Thymus (tissue), 11 donors: ENCODE measurements at regions not wholly inside any gene's neighbourhood (a gene's known extent, or its start where the extent isn't known, plus 50 kb on each side); places are given as distances from the start of the nearest gene placed in this dataset.

ENCODE experiments used
- DNase-seq, 9 donors: peaks; one replicate each; pipeline ENCODE4 v3.0.0-alpha.2; 2013; ENCODE audit warnings: low spot score in 9 of 9, low read depth in 6 of 9, missing footprints in 1 of 9
- H3K27ac ChIP-seq, 2 donors: one replicate each; pipeline ENCODE4 v1.5.1; 2013; ENCODE audit warnings: control low read depth in 1 of 2, low read depth in 1 of 2, low read length in 1 of 2, mild to moderate bottlenecking in 1 of 2, moderate library complexity in 1 of 2
- H3K27me3 ChIP-seq, 2 donors: one replicate each; pipeline ENCODE4 v1.5.1; 2013; ENCODE audit warnings: low read length in 1 of 2; ENCODE audit not compliant: control insufficient read depth in 2 of 2, insufficient read depth in 1 of 2
- H3K36me3 ChIP-seq, 2 donors: one replicate each; pipeline ENCODE4 v1.5.1; 2013; ENCODE audit warnings: low read length in 1 of 2, mild to moderate bottlenecking in 1 of 2, moderate library complexity in 1 of 2; ENCODE audit not compliant: control insufficient read depth in 2 of 2, insufficient read depth in 2 of 2
- H3K4me1 ChIP-seq, 2 donors: one replicate each; pipeline ENCODE4 v1.5.1; 2013; ENCODE audit warnings: low read length in 2 of 2; ENCODE audit not compliant: control insufficient read depth in 2 of 2, insufficient read depth in 2 of 2
- H3K4me3 ChIP-seq, 2 donors: one replicate each; pipeline ENCODE4 v1.5.1; 2013; ENCODE audit warnings: low read length in 2 of 2, control low read depth in 1 of 2, mild to moderate bottlenecking in 1 of 2
- H3K9me3 ChIP-seq, 2 donors: one replicate each; pipeline ENCODE4 v1.5.1; 2013; ENCODE audit warnings: low read length in 1 of 2, mild to moderate bottlenecking in 1 of 2; ENCODE audit not compliant: control insufficient read depth in 2 of 2, insufficient read depth in 1 of 2
- whole genome bisulfite sequencing: extraction: QIAGEN DNeasy Blood & Tissue Kit; methylation state at CpG from one replicate; pipeline ENCODE4 v1.1.7; 2013; 5-methylcytosine and 5-hydroxymethylcytosine counted together
- donor health status: healthy.

GRCh38 chr5:173793648-173794548 is 94.3 kb upstream of the CPEB4 start:
- WGBS = 91% methylated on average over 16 of the region's 16 CpGs
- Histone ChIP-seq H3K4me3 (no peak overlapping the region), H3K4me1 (no peaks in the 10 kb centered on the region), H3K27ac (no peak overlapping the region), H3K36me3 (no peaks in the 10 kb centered on the region), H3K9me3 (no peaks in the 10 kb centered on the region), H3K27me3 (no peaks in the 10 kb centered on the region)
- no peak for DNase-seq

GRCh38 chr5:173794901-173795416 is 93.2 kb upstream of the CPEB4 start:
- no peak for DNase-seq
- 94% methylated on average over 10 of the region's 10 CpGs for WGBS
- Histone ChIP-seq H3K27me3 (no peaks in the 10 kb centered on the region), H3K36me3 (no peaks in the 10 kb centered on the region), H3K9me3 (no peaks in the 10 kb centered on the region), H3K4me1 (no peaks in the 10 kb centered on the region), H3K27ac (no peak overlapping the region), H3K4me3 (no peak overlapping the region)

GRCh38 chr5:173795601-173796000 is 92.5 kb upstream of the CPEB4 start:
- H3K27ac ChIP-seq = no peak overlapping the region
- H3K4me3 ChIP-seq = no peak overlapping the region
- no peaks in the 10 kb centered on the region for H3K36me3 ChIP-seq
- 88% methylated on average over 1 of the region's 1 CpG for WGBS
- H3K4me1 ChIP-seq = no peaks in the 10 kb centered on the region
- H3K27me3 ChIP-seq = no peaks in the 10 kb centered on the region
- DNase-seq = no peak
- H3K9me3 ChIP-seq = no peaks in the 10 kb centered on the region

- Histone ChIP-seq H3K9me3 (no peaks in the 10 kb centered on the region), H3K36me3 (no peaks in the 10 kb centered on the region), H3K4me1 (no peaks in the 10 kb centered on the region), H3K4me3 (no peak overlapping the region), H3K27me3 (no peaks in the 10 kb centered on the region), H3K27ac (no peak overlapping the region)
- 95% methylated on average over 9 of the region's 9 CpGs for WGBS
- DNase-seq = no peak
These were observed 91.2 kb upstream of the CPEB4 start for GRCh38 chr5:173796721-173797495.

GRCh38 chr5:173798127-173798810 is 89.9 kb upstream of the CPEB4 start:
- Histone ChIP-seq H3K4me3 (no peak overlapping the region), H3K9me3 (no peaks in the 10 kb centered on the region), H3K4me1 (no peaks in the 10 kb centered on the region), H3K27ac (no peak overlapping the region), H3K36me3 (no peaks in the 10 kb centered on the region), H3K27me3 (no peaks in the 10 kb centered on the region)
- 86% methylated on average over 4 of the region's 4 CpGs for WGBS
- DNase-seq = no peak

GRCh38 chr5:173800340-173800739 is 87.8 kb upstream of the CPEB4 start:
- Histone ChIP-seq H3K9me3 (no peaks in the 10 kb centered on the region), H3K27me3 (no peaks in the 10 kb centered on the region), H3K4me1 (no peaks in the 10 kb centered on the region), H3K4me3 (no peak overlapping the region), H3K36me3 (no peaks in the 10 kb centered on the region), H3K27ac (no peak overlapping the region)
- DNase-seq = no peak
- WGBS = 93% methylated on average over 8 of the region's 8 CpGs

GRCh38 chr5:173801006-173801405 is 87.1 kb upstream of the CPEB4 start:
- Histone ChIP-seq H3K27ac (no peak overlapping the region), H3K27me3 (no peaks in the 10 kb centered on the region), H3K9me3 (no peaks in the 10 kb centered on the region), H3K4me1 (no peaks in the 10 kb centered on the region), H3K4me3 (no peak overlapping the region), H3K36me3 (no peaks in the 10 kb centered on the region)
- WGBS = 97% methylated on average over 8 of the region's 8 CpGs
- DNase-seq = no peak

GRCh38 chr5:173802670-173803165 is 85.4 kb upstream of the CPEB4 start:
- Histone ChIP-seq H3K27ac (no peak overlapping the region), H3K36me3 (no peaks in the 10 kb centered on the region), H3K4me3 (no peak overlapping the region), H3K9me3 (no peaks in the 10 kb centered on the region), H3K27me3 (no peaks in the 10 kb centered on the region), H3K4me1 (no peaks in the 10 kb centered on the region)
- 82% methylated on average over 7 of the region's 7 CpGs for WGBS
- no peak for DNase-seq
